KMS-11 (cell line): ENCODE measurements at regions not wholly inside any gene's neighbourhood (a gene's known extent, or its start where the extent isn't known, plus 50 kb on each side); places are given as distances from the start of the nearest gene placed in this dataset.

ENCODE experiments used
- H2AFZ ChIP-seq: fragments of 200-600 bp; sonication (generic); 2 replicates; pipeline ENCODE4 v1.6.1; 2016; ENCODE audit warnings: antibody characterized with exemption, mixed run types, low read depth
- H3K27ac ChIP-seq: fragments of 200-600 bp; sonication (generic); 2 replicates; pipeline ENCODE4 v1.6.1; 2016; ENCODE audit warnings: mild to moderate bottlenecking, mixed run types
- H3K27me3 ChIP-seq: fragments of 200-600 bp; sonication (generic); 2 replicates; pipeline ENCODE4 v1.6.1; 2017; ENCODE audit warnings: mild to moderate bottlenecking, low read depth, mixed run types, moderate library complexity; ENCODE audit not compliant: insufficient read depth
- H3K36me3 ChIP-seq: fragments of 200-600 bp; sonication (generic); 2 replicates; pipeline ENCODE4 v1.6.1; 2017; ENCODE audit warnings: mild to moderate bottlenecking, mixed run types; ENCODE audit not compliant: insufficient read depth
- H3K4me1 ChIP-seq: fragments of 200-600 bp; sonication (generic); 2 replicates; pipeline ENCODE4 v1.6.1; 2016; ENCODE audit warnings: mild to moderate bottlenecking, low read depth, mixed run types; ENCODE audit not compliant: poor library complexity, severe bottlenecking
- H3K4me2 ChIP-seq: fragments of 200-600 bp; sonication (generic); 2 replicates; pipeline ENCODE4 v1.7.0; 2016; ENCODE audit warnings: mild to moderate bottlenecking, mixed run types
- H3K4me3 ChIP-seq: fragments of 200-600 bp; sonication (generic); IDR thresholded peaks from 2 replicates; pipeline ENCODE4 v1.6.1; 2017; ENCODE audit warnings: low read depth, low read length, mixed read lengths; ENCODE audit not compliant: insufficient read depth
- H3K79me2 ChIP-seq: fragments of 200-600 bp; sonication (generic); 2 replicates; pipeline ENCODE4 v1.6.1; 2016; ENCODE audit warnings: low read depth, mixed run types; ENCODE audit not compliant: insufficient read depth
- H3K9ac ChIP-seq: fragments of 200-600 bp; sonication (generic); 2 replicates; pipeline ENCODE4 v1.6.1; 2016; ENCODE audit warnings: mild to moderate bottlenecking, mixed run types
- H4K20me1 ChIP-seq: fragments of 200-600 bp; sonication (generic); 2 replicates; pipeline ENCODE4 v1.6.1; 2016; ENCODE audit warnings: mild to moderate bottlenecking, mixed run types; ENCODE audit not compliant: insufficient read depth
- TF ChIP-seq, protein P1 (sequence below): fragments of 200-600 bp; sonication (generic); conservative IDR thresholded peaks from 2 replicates; pipeline ENCODE4 v1.6.1; 2017; ENCODE audit warnings: low read depth, mild to moderate bottlenecking, antibody characterized with exemption, low read length, moderate library complexity, mixed read lengths

DNA sequence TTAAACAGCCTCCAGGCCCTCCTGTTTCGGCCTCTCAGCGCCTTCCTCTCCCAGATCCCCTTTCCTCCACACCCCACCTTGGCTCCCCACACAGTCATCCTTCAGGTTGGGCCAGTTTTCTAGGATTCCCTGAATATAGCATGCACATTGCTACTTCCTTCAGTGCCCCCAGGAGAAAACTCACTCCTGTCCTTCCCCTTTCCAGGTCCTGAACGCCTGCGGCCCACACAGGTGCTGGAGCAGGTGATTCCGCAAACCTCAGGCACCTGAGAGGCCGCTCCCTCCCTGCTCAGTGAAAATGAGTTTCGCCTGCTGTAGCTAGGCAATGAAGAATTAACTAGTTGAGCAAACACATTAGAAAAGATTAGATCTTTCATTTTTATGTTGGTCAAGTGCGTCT, 185.0 kb downstream of the MED10 start:
- H3K9ac ChIP-seq = no peak overlapping the region
- H3K4me2 ChIP-seq = no peak overlapping the region
- H3K4me1 ChIP-seq = peaks cover 8% of the 10 kb centered on the region
- no peak overlapping the region for H3K4me3 ChIP-seq
- H4K20me1 ChIP-seq = no peaks in the 10 kb centered on the region
- TF ChIP-seq, protein P1, sequence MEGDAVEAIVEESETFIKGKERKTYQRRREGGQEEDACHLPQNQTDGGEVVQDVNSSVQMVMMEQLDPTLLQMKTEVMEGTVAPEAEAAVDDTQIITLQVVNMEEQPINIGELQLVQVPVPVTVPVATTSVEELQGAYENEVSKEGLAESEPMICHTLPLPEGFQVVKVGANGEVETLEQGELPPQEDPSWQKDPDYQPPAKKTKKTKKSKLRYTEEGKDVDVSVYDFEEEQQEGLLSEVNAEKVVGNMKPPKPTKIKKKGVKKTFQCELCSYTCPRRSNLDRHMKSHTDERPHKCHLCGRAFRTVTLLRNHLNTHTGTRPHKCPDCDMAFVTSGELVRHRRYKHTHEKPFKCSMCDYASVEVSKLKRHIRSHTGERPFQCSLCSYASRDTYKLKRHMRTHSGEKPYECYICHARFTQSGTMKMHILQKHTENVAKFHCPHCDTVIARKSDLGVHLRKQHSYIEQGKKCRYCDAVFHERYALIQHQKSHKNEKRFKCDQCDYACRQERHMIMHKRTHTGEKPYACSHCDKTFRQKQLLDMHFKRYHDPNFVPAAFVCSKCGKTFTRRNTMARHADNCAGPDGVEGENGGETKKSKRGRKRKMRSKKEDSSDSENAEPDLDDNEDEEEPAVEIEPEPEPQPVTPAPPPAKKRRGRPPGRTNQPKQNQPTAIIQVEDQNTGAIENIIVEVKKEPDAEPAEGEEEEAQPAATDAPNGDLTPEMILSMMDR = no peak
- no peaks in the 10 kb centered on the region for H3K79me2 ChIP-seq
- H2AFZ ChIP-seq = no peak overlapping the region
- no peaks in the 10 kb centered on the region for H3K27me3 ChIP-seq
- H3K27ac ChIP-seq = no peak overlapping the region
- no peaks in the 10 kb centered on the region for H3K36me3 ChIP-seq

DNA sequence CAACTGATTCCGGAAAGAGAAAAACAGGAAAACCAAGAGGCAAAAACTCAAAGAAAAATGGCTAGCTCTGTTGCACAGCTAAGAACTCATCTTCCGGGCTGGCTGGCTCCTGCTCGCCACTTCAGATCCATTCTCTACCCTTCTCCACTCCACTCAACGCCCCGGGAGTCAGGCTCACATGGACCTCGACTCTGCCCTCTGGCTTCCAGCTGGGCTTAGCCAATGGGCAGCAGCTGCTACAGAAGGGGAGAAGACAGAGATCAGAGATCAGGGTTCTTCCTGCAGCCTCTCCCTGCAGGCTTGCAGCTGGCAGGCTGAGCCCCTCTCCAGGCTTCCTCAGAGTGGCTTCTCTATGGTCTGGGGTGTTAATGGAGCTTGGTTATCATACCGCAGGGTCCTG, 187.5 kb downstream of the MED10 start:
- Histone ChIP-seq H2AFZ (no peak overlapping the region), H3K4me2 (no peak overlapping the region)

DNA sequence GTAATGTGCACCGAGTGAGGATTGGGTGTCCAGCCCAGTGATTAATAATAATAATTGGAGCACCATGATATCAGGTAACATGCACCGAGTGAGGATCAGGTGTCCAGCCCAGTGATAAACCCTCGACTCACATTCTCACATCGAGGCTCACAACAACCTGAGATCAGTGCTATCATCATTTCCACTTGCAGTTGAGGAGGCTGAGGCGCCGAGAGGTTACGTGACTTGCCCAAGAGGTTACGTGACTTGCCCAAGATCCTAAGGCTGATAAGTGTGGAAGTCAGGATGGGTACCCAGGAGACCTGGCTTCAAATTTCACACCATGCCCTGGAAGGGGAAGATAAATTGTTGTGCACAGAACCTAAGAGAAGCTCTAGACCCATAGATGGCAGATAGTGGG, 189.4 kb downstream of the MED10 start:
- no peak overlapping the region for H2AFZ ChIP-seq
- TF ChIP-seq, protein P1 = no peak
- H3K79me2 ChIP-seq = no peaks in the 10 kb centered on the region
- H3K9ac ChIP-seq = no peak overlapping the region
- no peak overlapping the region for H3K27ac ChIP-seq
- H3K4me2 ChIP-seq = no peak overlapping the region
- no peak overlapping the region for H3K4me3 ChIP-seq
- H3K4me1 ChIP-seq = no peaks in the 10 kb centered on the region
- no peaks in the 10 kb centered on the region for H4K20me1 ChIP-seq
- H3K36me3 ChIP-seq = no peaks in the 10 kb centered on the region
- H3K27me3 ChIP-seq = no peaks in the 10 kb centered on the region

More for the DNA sequence above, 187.5 kb downstream of the MED10 start:
- peaks cover 8% of the 10 kb centered on the region for H3K4me1 ChIP-seq
- TF ChIP-seq, protein P1 = no peak
- no peak overlapping the region for H3K9ac ChIP-seq
- H4K20me1 ChIP-seq = no peaks in the 10 kb centered on the region
- H3K27ac ChIP-seq = no peak overlapping the region
- H3K4me3 ChIP-seq = no peak overlapping the region
- H3K27me3 ChIP-seq = no peaks in the 10 kb centered on the region
- no peaks in the 10 kb centered on the region for H3K36me3 ChIP-seq
- no peaks in the 10 kb centered on the region for H3K79me2 ChIP-seq

DNA sequence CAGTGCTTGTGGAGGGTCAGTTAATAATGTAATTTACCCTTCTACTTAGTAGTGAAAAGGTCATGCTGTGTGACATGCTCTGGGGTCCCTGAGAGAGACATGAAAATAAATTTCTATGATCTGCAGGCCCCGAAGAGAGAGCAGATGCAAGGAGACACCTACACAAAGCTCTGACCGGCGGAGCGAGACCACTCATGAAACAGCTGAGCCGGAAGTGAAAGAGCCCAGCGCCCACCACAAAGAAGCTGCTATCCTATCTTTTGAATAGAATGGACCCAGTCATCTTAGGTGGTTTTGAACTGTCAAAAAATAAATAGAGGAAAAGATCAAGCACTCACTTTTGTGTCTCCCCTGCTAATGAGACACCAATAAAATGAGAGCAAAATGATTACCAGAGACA, 190.0 kb downstream of the MED10 start:
- Histone ChIP-seq H3K4me3 (no peak overlapping the region), H3K4me2 (no peak overlapping the region)

More for the DNA sequence above, 190.0 kb downstream of the MED10 start:
- H3K4me1 ChIP-seq = no peaks in the 10 kb centered on the region
- H2AFZ ChIP-seq = no peak overlapping the region
- no peak overlapping the region for H3K27ac ChIP-seq
- no peaks in the 10 kb centered on the region for H3K36me3 ChIP-seq
- no peak overlapping the region for H3K9ac ChIP-seq
- TF ChIP-seq, protein P1 = no peak
- no peaks in the 10 kb centered on the region for H3K27me3 ChIP-seq
- no peaks in the 10 kb centered on the region for H4K20me1 ChIP-seq
- H3K79me2 ChIP-seq = no peaks in the 10 kb centered on the region
